ENCODE measurements at regions not wholly inside any gene's neighbourhood (a gene's known extent, or its start where the extent isn't known, plus 50 kb on each side); places are given as distances from the start of the nearest gene placed in this dataset.
"Not testable (repeated sequence)": the region's sequence is repeated elsewhere in the genome, so short reads cannot be mapped to it uniquely, and the experiment has no call there.

GRCh38 chr2:39920307-39920801 is 141.3 kb upstream of the THUMPD2 start:
- H3K36me3 ChIP-seq: no peaks in the 10 kb centered on the region
- WGBS: 59% methylated on average over 5 of the region's 5 CpGs
- no peaks in the 10 kb centered on the region for H3K4me1 ChIP-seq
- DNase-seq (ENCODE audit: low spot score in 2 of 2): no peak
- no peak for TF ChIP-seq CTCF (IDR thresholded peaks at IDR 0.05)
- TF ChIP-seq EP300 (IDR thresholded peaks at IDR 0.05): no peak
- no peak for TF ChIP-seq POLR2AphosphoS5 (IDR thresholded peaks at IDR 0.05)
- no peak for TF ChIP-seq POLR2A (IDR thresholded peaks at IDR 0.05)
- H3K4me3 ChIP-seq: no peak overlapping the region
- no peaks in the 10 kb centered on the region for H3K27me3 ChIP-seq
- H3K9me3 ChIP-seq: no peaks in the 10 kb centered on the region
- no peak overlapping the region for H3K27ac ChIP-seq

GRCh38 chr2:39919511-39920306 is 140.7 kb upstream of the THUMPD2 start:
- TF ChIP-seq POLR2AphosphoS5 (IDR thresholded peaks at IDR 0.05) (no peak), EP300 (IDR thresholded peaks at IDR 0.05) (no peak), POLR2A (IDR thresholded peaks at IDR 0.05) (no peak), CTCF (IDR thresholded peaks at IDR 0.05) (no peak)
- Histone ChIP-seq H3K27me3 (no peaks in the 10 kb centered on the region), H3K36me3 (no peaks in the 10 kb centered on the region), H3K4me1 (no peaks in the 10 kb centered on the region), H3K27ac (no peak overlapping the region), H3K9me3 (no peaks in the 10 kb centered on the region), H3K4me3 (no peak overlapping the region)
- 86% methylated on average over 5 of the region's 5 CpGs for WGBS
- no peak for DNase-seq (ENCODE audit: low spot score in 2 of 2)

GRCh38 chr2:39918886-39919285 is 139.8 kb upstream of the THUMPD2 start:
- Histone ChIP-seq H3K27ac (no peak overlapping the region), H3K36me3 (no peaks in the 10 kb centered on the region), H3K9me3 (no peaks in the 10 kb centered on the region), H3K4me1 (no peaks in the 10 kb centered on the region), H3K4me3 (no peak overlapping the region), H3K27me3 (no peaks in the 10 kb centered on the region)
- no peak for DNase-seq (ENCODE audit: low spot score in 2 of 2)
- TF ChIP-seq POLR2AphosphoS5 (IDR thresholded peaks at IDR 0.05) (no peak), EP300 (IDR thresholded peaks at IDR 0.05) (no peak), CTCF (IDR thresholded peaks at IDR 0.05) (no peak), POLR2A (IDR thresholded peaks at IDR 0.05) (no peak)

- not testable (repeated sequence) for H3K36me3 ChIP-seq; H3K4me3 ChIP-seq; H3K9me3 ChIP-seq; DNase-seq (ENCODE audit: low spot score in 2 of 2); H3K27me3 ChIP-seq; H3K4me1 ChIP-seq; H3K27ac ChIP-seq
- 90% methylated on average over 1 of the region's 1 CpG for WGBS
These were observed 138.3 kb upstream of the THUMPD2 start for GRCh38 chr2:39917371-39917770.

- H3K9me3 ChIP-seq: no peaks in the 10 kb centered on the region
- no peak overlapping the region for H3K27ac ChIP-seq
- no peaks in the 10 kb centered on the region for H3K4me1 ChIP-seq
- no peak overlapping the region for H3K4me3 ChIP-seq
- H3K27me3 ChIP-seq: no peaks in the 10 kb centered on the region
- 89% methylated on average over 2 of the region's 2 CpGs for WGBS
- DNase-seq (ENCODE audit: low spot score in 2 of 2): no peak
- no peak for TF ChIP-seq CTCF (IDR thresholded peaks at IDR 0.05)
- no peak for TF ChIP-seq POLR2A (IDR thresholded peaks at IDR 0.05)
- no peak for TF ChIP-seq EP300 (IDR thresholded peaks at IDR 0.05)
- TF ChIP-seq POLR2AphosphoS5 (IDR thresholded peaks at IDR 0.05): no peak
- H3K36me3 ChIP-seq: no peaks in the 10 kb centered on the region
These were observed 135.9 kb upstream of the THUMPD2 start for GRCh38 chr2:39914949-39915348.

All from suprapubic skin (tissue), 4 donors.